ENCODE measurements at regions not wholly inside any gene's neighbourhood (a gene's known extent, or its start where the extent isn't known, plus 50 kb on each side); places are given as distances from the start of the nearest gene placed in this dataset.
"Not testable (repeated sequence)": the region's sequence is repeated elsewhere in the genome, so short reads cannot be mapped to it uniquely, and the experiment has no call there.

DNA sequence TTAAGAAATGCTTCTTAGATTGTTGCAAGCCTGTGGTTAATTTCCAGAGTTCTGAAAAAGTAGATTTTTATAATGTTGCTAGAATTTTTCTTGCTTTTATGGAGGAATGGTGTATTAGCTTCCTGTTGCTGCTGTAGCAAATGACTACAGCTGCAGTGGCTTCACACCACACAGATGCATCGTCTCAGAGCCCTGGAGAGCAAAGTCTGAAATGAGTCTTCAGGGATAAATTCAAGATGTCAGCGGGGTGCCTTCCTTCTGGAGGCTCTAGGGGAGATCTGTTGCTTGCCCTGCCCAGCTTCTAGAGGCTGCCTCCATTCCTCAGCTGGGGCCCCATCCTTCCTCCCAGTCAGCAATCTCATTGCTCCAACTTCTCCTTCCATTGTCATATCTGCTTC is 187.8 kb downstream of the ZNF516 start:
- H3K27ac ChIP-seq (ENCODE audit: low read depth, low read length) = no peak overlapping the region
- no peaks in the 10 kb centered on the region for H3K36me3 ChIP-seq (ENCODE audit: control insufficient read depth in 5 of 5, insufficient read depth in 5 of 5, low read length in 5 of 5)
- no peak overlapping the region for H3K9ac ChIP-seq (ENCODE audit: low read length in 5 of 5)
- H3K27me3 ChIP-seq (ENCODE audit: control insufficient read depth in 5 of 5, insufficient read depth in 4 of 5, low read length in 5 of 5) = no peaks in the 10 kb centered on the region
- no peak overlapping the region for H3K4me3 ChIP-seq (ENCODE audit: low read depth in 1 of 5, low read length in 5 of 5)
- no peaks in the 10 kb centered on the region for H3K9me3 ChIP-seq (ENCODE audit: control insufficient read depth in 5 of 5, low read length in 5 of 5)
- no peaks in the 10 kb centered on the region for H3K4me1 ChIP-seq (ENCODE audit: control insufficient read depth in 5 of 5, insufficient read depth in 5 of 5, low read length in 5 of 5)

- no peak overlapping the region for H3K4me3 ChIP-seq (ENCODE audit: low read depth in 1 of 5, low read length in 5 of 5)
- H3K4me1 ChIP-seq (ENCODE audit: control insufficient read depth in 5 of 5, insufficient read depth in 5 of 5, low read length in 5 of 5) = no peaks in the 10 kb centered on the region
- H3K9me3 ChIP-seq (ENCODE audit: control insufficient read depth in 5 of 5, low read length in 5 of 5) = no peaks in the 10 kb centered on the region
- H3K27ac ChIP-seq (ENCODE audit: low read depth, low read length) = no peak overlapping the region
- no peaks in the 10 kb centered on the region for H3K36me3 ChIP-seq (ENCODE audit: control insufficient read depth in 5 of 5, insufficient read depth in 5 of 5, low read length in 5 of 5)
- H3K9ac ChIP-seq (ENCODE audit: low read length in 5 of 5) = no peak overlapping the region
- H3K27me3 ChIP-seq (ENCODE audit: control insufficient read depth in 5 of 5, insufficient read depth in 4 of 5, low read length in 5 of 5) = no peaks in the 10 kb centered on the region
These were observed 188.3 kb downstream of the ZNF516 start for GRCh38 chr18:76306685-76307292.

- Histone ChIP-seq H3K27me3 (ENCODE audit: control insufficient read depth in 5 of 5, insufficient read depth in 4 of 5, low read length in 5 of 5) (peaks cover 0 to 4% (median 0%) of the 10 kb centered on the region in 5 donors), H3K9ac (ENCODE audit: low read length in 5 of 5) (no peak overlapping the region), H3K9me3 (ENCODE audit: control insufficient read depth in 5 of 5, low read length in 5 of 5) (peaks cover 3 to 11% (median 9%) of the 10 kb centered on the region in 5 donors), H3K4me1 (ENCODE audit: control insufficient read depth in 5 of 5, insufficient read depth in 5 of 5, low read length in 5 of 5) (no peaks in the 10 kb centered on the region), H3K27ac (ENCODE audit: low read depth, low read length) (no peak overlapping the region), H3K4me3 (ENCODE audit: low read depth in 1 of 5, low read length in 5 of 5) (no peak overlapping the region), H3K36me3 (ENCODE audit: control insufficient read depth in 5 of 5, insufficient read depth in 5 of 5, low read length in 5 of 5) (no peaks in the 10 kb centered on the region)
These were observed 209.2 kb downstream of the ZNF516 start for GRCh38 chr18:76285866-76286265.

DNA sequence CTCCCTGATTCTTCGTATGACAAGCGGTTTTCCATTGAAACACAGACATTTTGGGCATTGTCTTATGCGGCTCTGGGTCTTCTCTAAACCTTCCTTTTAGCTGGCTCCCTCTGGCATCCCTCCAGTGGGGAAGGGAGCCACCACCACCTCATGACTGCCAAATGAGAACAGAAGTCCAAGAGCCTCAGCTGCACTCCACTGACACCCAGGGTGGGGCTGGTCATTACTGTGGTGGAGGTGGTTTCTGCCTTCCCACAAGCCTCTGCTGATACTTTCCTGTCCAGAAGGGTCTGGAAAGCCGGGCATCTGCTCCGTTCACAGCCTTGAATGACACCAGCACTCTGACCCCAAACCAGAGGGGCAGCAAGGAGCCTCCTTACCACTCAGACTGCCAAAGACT is 213.5 kb downstream of the ZNF516 start:
- no peak overlapping the region for H3K9ac ChIP-seq (ENCODE audit: low read length in 5 of 5)

GRCh38 chr18:76277801-76278200 is 217.2 kb downstream of the ZNF516 start:
- no peak overlapping the region for H3K27ac ChIP-seq (ENCODE audit: low read depth, low read length)
- H3K36me3 ChIP-seq (ENCODE audit: control insufficient read depth in 5 of 5, insufficient read depth in 5 of 5, low read length in 5 of 5) = no peaks in the 10 kb centered on the region
- H3K27me3 ChIP-seq (ENCODE audit: control insufficient read depth in 5 of 5, insufficient read depth in 4 of 5, low read length in 5 of 5) = peaks cover 0 to 6% (median 3%) of the 10 kb centered on the region in 5 donors
- H3K4me1 ChIP-seq (ENCODE audit: control insufficient read depth in 5 of 5, insufficient read depth in 5 of 5, low read length in 5 of 5) = no peaks in the 10 kb centered on the region
- H3K4me3 ChIP-seq (ENCODE audit: low read depth in 1 of 5, low read length in 5 of 5) = no peak overlapping the region
- no peak overlapping the region for H3K9ac ChIP-seq (ENCODE audit: low read length in 5 of 5)
- peaks cover 0 to 9% (median 6%) of the 10 kb centered on the region in 5 donors for H3K9me3 ChIP-seq (ENCODE audit: control insufficient read depth in 5 of 5, low read length in 5 of 5)

More for the DNA sequence above, 213.5 kb downstream of the ZNF516 start:
- Histone ChIP-seq H3K9me3 (ENCODE audit: control insufficient read depth in 5 of 5, low read length in 5 of 5) (peaks cover 2 to 9% (median 6%) of the 10 kb centered on the region in 5 donors), H3K36me3 (ENCODE audit: control insufficient read depth in 5 of 5, insufficient read depth in 5 of 5, low read length in 5 of 5) (no peaks in the 10 kb centered on the region), H3K4me1 (ENCODE audit: control insufficient read depth in 5 of 5, insufficient read depth in 5 of 5, low read length in 5 of 5) (no peaks in the 10 kb centered on the region), H3K27me3 (ENCODE audit: control insufficient read depth in 5 of 5, insufficient read depth in 4 of 5, low read length in 5 of 5) (peaks cover 0 to 7% (median 4%) of the 10 kb centered on the region in 5 donors), H3K27ac (ENCODE audit: low read depth, low read length) (no peak overlapping the region), H3K4me3 (ENCODE audit: low read depth in 1 of 5, low read length in 5 of 5) (no peak overlapping the region)

- Histone ChIP-seq H3K27me3 (ENCODE audit: control insufficient read depth in 5 of 5, insufficient read depth in 4 of 5, low read length in 5 of 5) (peaks cover 0 to 6% (median 3%) of the 10 kb centered on the region in 5 donors), H3K4me1 (ENCODE audit: control insufficient read depth in 5 of 5, insufficient read depth in 5 of 5, low read length in 5 of 5) (no peaks in the 10 kb centered on the region), H3K4me3 (ENCODE audit: low read depth in 1 of 5, low read length in 5 of 5) (no peak overlapping the region), H3K9ac (ENCODE audit: low read length in 5 of 5) (no peak overlapping the region), H3K27ac (ENCODE audit: low read depth, low read length) (no peak overlapping the region), H3K36me3 (ENCODE audit: control insufficient read depth in 5 of 5, insufficient read depth in 5 of 5, low read length in 5 of 5) (no peaks in the 10 kb centered on the region), H3K9me3 (ENCODE audit: control insufficient read depth in 5 of 5, low read length in 5 of 5) (peaks cover 0 to 3% (median 0%) of the 10 kb centered on the region in 5 donors)
These were observed 219.2 kb downstream of the ZNF516 start for GRCh38 chr18:76275727-76276313.

DNA sequence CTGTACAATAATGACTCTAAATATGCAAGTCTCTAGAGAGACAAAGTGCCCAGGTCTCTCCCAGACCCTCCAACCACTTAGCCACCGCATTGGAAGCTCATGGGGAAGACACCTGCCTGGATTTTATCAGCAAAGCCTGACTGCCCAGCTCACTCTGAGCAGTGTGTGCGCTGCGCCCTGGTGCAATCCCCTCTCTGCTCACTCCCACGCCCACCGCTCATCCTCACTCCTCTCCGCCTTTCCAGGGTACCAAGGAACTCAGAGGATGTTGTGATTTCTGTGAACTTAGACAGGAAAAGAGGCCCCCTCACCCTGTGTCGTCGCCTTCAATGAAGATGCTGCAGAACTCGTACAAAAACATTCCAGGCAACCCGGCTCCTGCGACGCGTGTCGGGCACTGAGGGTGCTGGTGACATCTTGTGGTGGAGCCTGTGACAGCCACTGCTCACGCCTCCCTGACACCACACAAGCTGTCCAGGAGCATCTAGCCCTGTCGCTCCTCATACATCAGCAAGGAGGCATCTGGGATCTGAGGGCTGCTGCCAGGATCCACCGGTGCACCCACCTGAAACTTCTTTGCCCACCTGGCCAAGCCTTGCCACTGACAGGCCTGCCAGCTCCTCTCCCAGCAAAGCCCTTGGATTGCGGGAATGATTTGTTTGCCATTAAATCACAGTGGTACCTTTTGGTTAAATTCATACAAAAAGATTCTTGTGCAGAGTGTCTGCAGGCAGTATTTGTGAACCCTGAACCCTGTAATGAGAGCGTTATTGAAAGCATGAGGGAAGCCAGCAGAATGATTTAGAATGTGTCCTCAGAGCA is 220.4 kb downstream of the ZNF516 start:
- H3K36me3 ChIP-seq (ENCODE audit: control insufficient read depth in 5 of 5, insufficient read depth in 5 of 5, low read length in 5 of 5) = no peaks in the 10 kb centered on the region
- H3K4me1 ChIP-seq (ENCODE audit: control insufficient read depth in 5 of 5, insufficient read depth in 5 of 5, low read length in 5 of 5) = no peaks in the 10 kb centered on the region
- peaks cover 0 to 3% (median 0%) of the 10 kb centered on the region in 5 donors for H3K9me3 ChIP-seq (ENCODE audit: control insufficient read depth in 5 of 5, low read length in 5 of 5)
- H3K27ac ChIP-seq (ENCODE audit: low read depth, low read length) = no peak overlapping the region
- peaks cover 0 to 6% (median 3%) of the 10 kb centered on the region in 5 donors for H3K27me3 ChIP-seq (ENCODE audit: control insufficient read depth in 5 of 5, insufficient read depth in 4 of 5, low read length in 5 of 5)
- no peak overlapping the region for H3K9ac ChIP-seq (ENCODE audit: low read length in 5 of 5)
- no peak overlapping the region for H3K4me3 ChIP-seq (ENCODE audit: low read depth in 1 of 5, low read length in 5 of 5)

DNA sequence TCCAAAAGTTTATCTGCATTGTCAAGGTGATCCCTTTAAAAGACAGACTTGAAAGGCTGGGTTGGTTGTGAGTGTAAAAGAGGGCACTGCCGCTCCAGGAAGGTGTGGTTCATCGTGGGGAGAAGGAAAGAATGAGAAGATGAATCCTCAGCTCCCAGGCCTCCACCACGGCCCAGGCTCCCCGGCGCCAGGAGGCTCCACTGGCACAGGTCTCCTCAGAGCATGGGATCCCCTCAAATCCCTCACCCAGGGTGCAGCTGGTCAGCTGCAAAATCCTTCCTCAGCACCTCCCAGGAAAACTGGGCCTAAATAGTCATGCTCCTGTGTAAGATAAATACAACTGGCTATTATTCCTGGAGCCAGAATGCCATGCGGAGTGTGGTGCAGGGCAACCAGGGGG is 221.1 kb downstream of the ZNF516 start:
- Histone ChIP-seq H3K27me3 (ENCODE audit: control insufficient read depth in 5 of 5, insufficient read depth in 4 of 5, low read length in 5 of 5) (peaks cover 0 to 6% (median 3%) of the 10 kb centered on the region in 5 donors), H3K4me3 (ENCODE audit: low read depth in 1 of 5, low read length in 5 of 5) (no peak overlapping the region), H3K4me1 (ENCODE audit: control insufficient read depth in 5 of 5, insufficient read depth in 5 of 5, low read length in 5 of 5) (no peaks in the 10 kb centered on the region), H3K9me3 (ENCODE audit: control insufficient read depth in 5 of 5, low read length in 5 of 5) (peaks cover 0 to 3% (median 0%) of the 10 kb centered on the region in 5 donors), H3K9ac (ENCODE audit: low read length in 5 of 5) (no peak overlapping the region), H3K27ac (ENCODE audit: low read depth, low read length) (no peak overlapping the region), H3K36me3 (ENCODE audit: control insufficient read depth in 5 of 5, insufficient read depth in 5 of 5, low read length in 5 of 5) (no peaks in the 10 kb centered on the region)

GRCh38 chr18:76273036-76273545 is 222.0 kb downstream of the ZNF516 start:
- H3K36me3 ChIP-seq (ENCODE audit: control insufficient read depth in 5 of 5, insufficient read depth in 5 of 5, low read length in 5 of 5) = no peaks in the 10 kb centered on the region

DNA sequence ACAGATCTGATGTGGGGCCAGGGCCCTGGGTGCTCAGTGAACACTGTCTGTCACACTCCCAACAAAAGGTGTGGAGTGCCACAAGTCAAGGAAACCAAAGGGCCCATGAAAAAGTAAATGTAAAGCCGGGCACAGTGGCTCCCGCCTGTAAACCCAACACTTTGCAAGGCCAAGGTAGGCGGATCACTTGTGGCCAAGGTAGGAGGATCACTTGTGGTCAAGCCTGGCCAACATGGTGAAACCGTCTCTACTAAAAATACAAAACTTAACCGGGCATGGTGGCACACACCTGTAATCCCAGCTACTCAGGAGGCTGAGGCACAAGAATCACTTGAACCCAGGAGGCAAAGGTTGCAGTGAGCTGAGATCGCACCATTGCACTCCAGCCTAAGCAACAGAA is 227.6 kb downstream of the ZNF516 start:
- H3K27ac ChIP-seq (ENCODE audit: low read depth, low read length); H3K27me3 ChIP-seq (ENCODE audit: control insufficient read depth in 5 of 5, insufficient read depth in 4 of 5, low read length in 5 of 5); H3K4me3 ChIP-seq (ENCODE audit: low read depth in 1 of 5, low read length in 5 of 5); H3K9me3 ChIP-seq (ENCODE audit: control insufficient read depth in 5 of 5, low read length in 5 of 5); H3K9ac ChIP-seq (ENCODE audit: low read length in 5 of 5); H3K36me3 ChIP-seq (ENCODE audit: control insufficient read depth in 5 of 5, insufficient read depth in 5 of 5, low read length in 5 of 5): not testable (repeated sequence)
- H3K4me1 ChIP-seq (ENCODE audit: control insufficient read depth in 5 of 5, insufficient read depth in 5 of 5, low read length in 5 of 5) = peaks cover 2 to 12% (median 8%) of the 10 kb centered on the region in 5 donors

More at GRCh38 chr18:76273036-76273545, 222.0 kb downstream of the ZNF516 start:
- Histone ChIP-seq H3K9me3 (ENCODE audit: control insufficient read depth in 5 of 5, low read length in 5 of 5) (peaks cover 0 to 3% (median 0%) of the 10 kb centered on the region in 5 donors), H3K4me3 (ENCODE audit: low read depth in 1 of 5, low read length in 5 of 5) (no peak overlapping the region), H3K9ac (ENCODE audit: low read length in 5 of 5) (no peak overlapping the region), H3K4me1 (ENCODE audit: control insufficient read depth in 5 of 5, insufficient read depth in 5 of 5, low read length in 5 of 5) (no peaks in the 10 kb centered on the region), H3K27ac (ENCODE audit: low read depth, low read length) (no peak overlapping the region), H3K27me3 (ENCODE audit: control insufficient read depth in 5 of 5, insufficient read depth in 4 of 5, low read length in 5 of 5) (peaks cover 0 to 6% (median 3%) of the 10 kb centered on the region in 5 donors)
